ENCODE measurements at regions not wholly inside any gene's neighbourhood (a gene's known extent, or its start where the extent isn't known, plus 50 kb on each side); places are given as distances from the start of the nearest gene placed in this dataset.

- TF ChIP-seq REST (IDR thresholded peaks at IDR 0.05; ENCODE audit: insufficient read depth in 1 of 2, low read depth in 2 of 2, low read length in 1 of 2) (no peak), TCF7L2 (IDR thresholded peaks at IDR 0.05; ENCODE audit: low read depth, low read length) (no peak), POLR2AphosphoS5 (IDR thresholded peaks at IDR 0.05; ENCODE audit: low read depth, low read length) (no peak), SIN3A (IDR thresholded peaks at IDR 0.05; ENCODE audit: borderline replicate concordance, insufficient read depth, low read depth, low read length) (no peak), CTCF (IDR thresholded peaks at IDR 0.05) (no peak)
- ChIA-PET POLR2A (no interaction called here), CTCF (no interaction called here)
- no TSS peak for BruUV-seq (replicated peaks)
- Histone ChIP-seq H3K4me1 (ENCODE audit: control insufficient read depth, insufficient read depth, low read length) (peaks cover 6% of the 10 kb centered on the region; the same call in 1 of the 2 replicates), H3K27ac (ENCODE audit: low read length) (no peak overlapping the region), H3K27me3 (ENCODE audit: control insufficient read depth, insufficient read depth, low read length) (no peaks in the 10 kb centered on the region), H3K9me3 (ENCODE audit: control insufficient read depth, insufficient read depth, low read depth, low read length) (no peaks in the 10 kb centered on the region), H3K36me3 (ENCODE audit: control insufficient read depth, insufficient read depth, low read length) (no peaks in the 10 kb centered on the region), H3K4me3 (ENCODE audit: low read depth in 2 of 2, low read length in 2 of 2) (no peak overlapping the region)
- intact Hi-C loops (cut with micrococcal nuclease; ENCODE audit: unreplicated experiment) (no loop called here), in situ Hi-C loops (cut with HindIII; ENCODE audit: low pct_unique_long_range_greater_than_20kb, low sequenced_read_pairs) (no loop called here)
- DNase-seq (ENCODE audit: low read depth, low spot score) (no peak), ATAC-seq (no peak)
Observed at GRCh38 chr20:52035498-52035897, 156.1 kb downstream of the ZFP64 start.

- BruUV-seq (replicated peaks) = no TSS peak
- ChIA-PET CTCF (no interaction called here), POLR2A (interaction anchor here (0.5 kb wide), 1 partner anchor 43 kb away, joined by 4 read pairs; no protein-coding TSS in a partner anchor)
- DNase-seq (ENCODE audit: low read depth, low spot score) = no peak
- H3K36me3 ChIP-seq (ENCODE audit: control insufficient read depth, insufficient read depth, low read length) = no peaks in the 10 kb centered on the region
- no peak for TF ChIP-seq CTCF (IDR thresholded peaks at IDR 0.05)
- TF ChIP-seq SIN3A (IDR thresholded peaks at IDR 0.05; ENCODE audit: borderline replicate concordance, insufficient read depth, low read depth, low read length) = no peak
- no peak for TF ChIP-seq TCF7L2 (IDR thresholded peaks at IDR 0.05; ENCODE audit: low read depth, low read length)
- no peak for TF ChIP-seq POLR2AphosphoS5 (IDR thresholded peaks at IDR 0.05; ENCODE audit: low read depth, low read length)
- no peak for TF ChIP-seq REST (IDR thresholded peaks at IDR 0.05; ENCODE audit: insufficient read depth in 1 of 2, low read depth in 2 of 2, low read length in 1 of 2)
- peaks cover 6% of the 10 kb centered on the region; the same call in 1 of the 2 replicates for H3K4me1 ChIP-seq (ENCODE audit: control insufficient read depth, insufficient read depth, low read length)
- H3K9me3 ChIP-seq (ENCODE audit: control insufficient read depth, insufficient read depth, low read depth, low read length) = no peaks in the 10 kb centered on the region
- in situ Hi-C loops (cut with HindIII; ENCODE audit: low pct_unique_long_range_greater_than_20kb, low sequenced_read_pairs) = no loop called here
- intact Hi-C loops (cut with micrococcal nuclease; ENCODE audit: unreplicated experiment) = no loop called here
- H3K27me3 ChIP-seq (ENCODE audit: control insufficient read depth, insufficient read depth, low read length) = no peaks in the 10 kb centered on the region
- no peak overlapping the region for H3K4me3 ChIP-seq (ENCODE audit: low read depth in 2 of 2, low read length in 2 of 2)
- no peak overlapping the region for H3K27ac ChIP-seq (ENCODE audit: low read length)
- ATAC-seq = no peak
Observed at GRCh38 chr20:52034581-52034980, 157.0 kb downstream of the ZFP64 start.
